GM23248 (cell line): ENCODE measurements at regions not wholly inside any gene's neighbourhood (a gene's known extent, or its start where the extent isn't known, plus 50 kb on each side); places are given as distances from the start of the nearest gene placed in this dataset.

Experiments used
- DNase-seq: peaks from one replicate; pipeline ENCODE4 v3.0.0-alpha.2; 2015
- H2AFZ ChIP-seq: fragments of 200-600 bp; sonication (generic); 2 replicates; pipeline ENCODE4 v1.6.1; 2016; ENCODE audit warnings: antibody characterized with exemption
- H3F3A ChIP-seq: fragments of 200-600 bp; sonication (generic); 2 replicates; pipeline ENCODE4 v1.6.1; 2016; ENCODE audit warnings: mild to moderate bottlenecking, antibody characterized with exemption, mixed run types; ENCODE audit not compliant: insufficient read depth
- H3K27ac ChIP-seq: fragments of 200-600 bp; sonication (generic); 2 replicates; pipeline ENCODE4 v1.5.1; 2016; ENCODE audit warnings: mild to moderate bottlenecking
- H3K27me3 ChIP-seq: fragments of 200-600 bp; sonication (generic); replicated peaks from 2 replicates; pipeline ENCODE4 v1.6.1; 2016; ENCODE audit warnings: mild to moderate bottlenecking; ENCODE audit not compliant: insufficient read depth
- H3K36me3 ChIP-seq: fragments of 200-600 bp; sonication (generic); 2 replicates; pipeline ENCODE4 v1.6.1; 2016; ENCODE audit warnings: low read depth, mild to moderate bottlenecking
- H3K4me1 ChIP-seq: fragments of 200-600 bp; sonication (generic); 2 replicates; pipeline ENCODE4 v1.6.1; 2016; ENCODE audit warnings: mild to moderate bottlenecking; ENCODE audit not compliant: insufficient read depth
- H3K4me2 ChIP-seq: fragments of 200-600 bp; sonication (generic); one replicate; pipeline ENCODE4 v1.6.1; 2016; ENCODE audit warnings: mild to moderate bottlenecking; ENCODE audit not compliant: unreplicated experiment
- H3K4me3 ChIP-seq: fragments of 200-600 bp; sonication (generic); 2 replicates; pipeline ENCODE4 v1.5.1; 2016; ENCODE audit warnings: mild to moderate bottlenecking
- H3K79me2 ChIP-seq: fragments of 200-600 bp; sonication (generic); 2 replicates; pipeline ENCODE4 v1.6.1; 2016; ENCODE audit warnings: mild to moderate bottlenecking; ENCODE audit not compliant: insufficient read depth
- H3K9ac ChIP-seq: fragments of 200-600 bp; sonication (generic); 2 replicates; pipeline ENCODE4 v1.6.1; 2016; ENCODE audit warnings: mild to moderate bottlenecking
- H3K9me2 ChIP-seq: fragments of 200-600 bp; sonication (generic); 2 replicates; pipeline ENCODE4 v1.6.1; 2016; ENCODE audit warnings: mixed run types, mild to moderate bottlenecking, moderate library complexity; ENCODE audit not compliant: insufficient read depth
- H3K9me3 ChIP-seq: fragments of 200-600 bp; sonication (generic); one replicate; pipeline ENCODE4 v1.6.1; 2017; ENCODE audit warnings: low read depth
- H4K20me1 ChIP-seq: fragments of 200-600 bp; sonication (generic); 2 replicates; pipeline ENCODE4 v1.6.0; 2016; ENCODE audit not compliant: insufficient read depth
- EZH2 ChIP-seq: fragments of 200-600 bp; sonication (generic); IDR thresholded peaks from 2 replicates; pipeline ENCODE4 v1.6.1; 2018; ENCODE audit warnings: antibody characterized with exemption, mild to moderate bottlenecking; ENCODE audit not compliant: insufficient read depth, poor library complexity, severe bottlenecking
- EZH2phosphoT487 ChIP-seq: fragments of 200-600 bp; sonication (generic); IDR thresholded peaks from 2 replicates; pipeline ENCODE4 v1.6.1; 2018; ENCODE audit warnings: antibody characterized with exemption, moderate library complexity, mild to moderate bottlenecking, low read depth; ENCODE audit not compliant: insufficient read depth
- WGBS, 2 experiments: methylation state at CpG; one replicate each; pipeline ENCODE4 v1.1.6; 2015 to 2017; ENCODE audit warnings: low lambda C conversion rate in 2 of 2, low coverage in 1 of 2; ENCODE audit errors: missing lambda C conversion rate in 2 of 2; 5-methylcytosine and 5-hydroxymethylcytosine counted together
- in situ Hi-C: fragments of 300-500 bp; cut with MboI; formaldehyde crosslinking; loops from 2 replicates; pipeline ENCODE4 v1.15.0; 2020

- no peaks in the 10 kb centered on the region for H3K27me3 ChIP-seq
- in situ Hi-C loops = no loop called here
These were observed 188.5 kb downstream of the INHBB start for GRCh38 chr2:120534457-120534856.

GRCh38 chr2:120535081-120535480 lies 189.1 kb downstream of the INHBB start:
- Histone ChIP-seq H3K79me2 (no peaks in the 10 kb centered on the region), H3F3A (no peaks in the 10 kb centered on the region), H3K4me1 (peaks cover 10% of the 10 kb centered on the region), H3K27me3 (no peaks in the 10 kb centered on the region), H3K27ac (no peak overlapping the region), H3K9ac (no peak overlapping the region), H3K36me3 (no peaks in the 10 kb centered on the region), H2AFZ (no peak overlapping the region), H3K4me2 (no peak overlapping the region), H3K9me2 (no peaks in the 10 kb centered on the region), H3K4me3 (no peak overlapping the region), H3K9me3 (no peaks in the 10 kb centered on the region), H4K20me1 (no peaks in the 10 kb centered on the region)
- WGBS, 2 experiments = 83 to 91% methylated on average over 5 of the region's 5 CpGs
- no peak for TF ChIP-seq EZH2
- TF ChIP-seq EZH2phosphoT487 = no peak
- in situ Hi-C loops = no loop called here
- no peak for DNase-seq

More at GRCh38 chr2:120534457-120534856, 188.5 kb downstream of the INHBB start:
- Histone ChIP-seq H3K9ac (no peak overlapping the region), H3K79me2 (no peaks in the 10 kb centered on the region), H3K4me2 (no peak overlapping the region), H3K36me3 (no peaks in the 10 kb centered on the region), H4K20me1 (no peaks in the 10 kb centered on the region), H3F3A (no peaks in the 10 kb centered on the region), H3K9me3 (no peaks in the 10 kb centered on the region), H3K27ac (no peak overlapping the region), H3K9me2 (no peaks in the 10 kb centered on the region), H2AFZ (no peak overlapping the region), H3K4me1 (peaks cover 4% of the 10 kb centered on the region), H3K4me3 (no peak overlapping the region)
- TF ChIP-seq EZH2 (no peak), EZH2phosphoT487 (no peak)
- WGBS, 2 experiments = 83 to 90% methylated on average over 4 of the region's 4 CpGs
- DNase-seq = no peak

GRCh38 chr2:120536141-120536540 lies 190.2 kb downstream of the INHBB start:
- H3K9me2 ChIP-seq = no peaks in the 10 kb centered on the region
- no peaks in the 10 kb centered on the region for H4K20me1 ChIP-seq
- 82 to 93% methylated on average over 4 of the region's 4 CpGs for WGBS, 2 experiments
- H3K27ac ChIP-seq = no peak overlapping the region
- H3K79me2 ChIP-seq = no peaks in the 10 kb centered on the region
- no peaks in the 10 kb centered on the region for H3K9me3 ChIP-seq
- in situ Hi-C loops = no loop called here
- no peaks in the 10 kb centered on the region for H3K36me3 ChIP-seq
- peaks cover 20% of the 10 kb centered on the region for H3K4me1 ChIP-seq
- no peak for DNase-seq
- H3K9ac ChIP-seq = no peak overlapping the region
- H3K4me2 ChIP-seq = no peak overlapping the region
- no peaks in the 10 kb centered on the region for H3K27me3 ChIP-seq
- no peak overlapping the region for H3K4me3 ChIP-seq
- no peak for TF ChIP-seq EZH2
- TF ChIP-seq EZH2phosphoT487 = no peak
- no peak overlapping the region for H2AFZ ChIP-seq
- no peaks in the 10 kb centered on the region for H3F3A ChIP-seq

GRCh38 chr2:120538691-120539423 lies 192.9 kb downstream of the INHBB start:
- Histone ChIP-seq H4K20me1 (no peaks in the 10 kb centered on the region), H3K4me3 (no peak overlapping the region), H3K9ac (no peak overlapping the region), H3K4me1 (peaks cover 31% of the 10 kb centered on the region), H3K9me3 (no peaks in the 10 kb centered on the region), H3K27me3 (no peaks in the 10 kb centered on the region), H3K9me2 (no peaks in the 10 kb centered on the region), H2AFZ (peak overlapping the region; percentile 71; the same call in 1 of the 2 replicates), H3K36me3 (no peaks in the 10 kb centered on the region), H3K4me2 (no peak overlapping the region), H3K27ac (no peak overlapping the region), H3F3A (peaks cover 5% of the 10 kb centered on the region), H3K79me2 (no peaks in the 10 kb centered on the region)
- TF ChIP-seq EZH2phosphoT487 (no peak), EZH2 (no peak)
- in situ Hi-C loops = no loop called here
- DNase-seq = no peak
- WGBS, 2 experiments = 87 to 89% methylated on average over 12 of the region's 12 CpGs
